ENCODE measurements at regions not wholly inside any gene's neighbourhood (a gene's known extent, or its start where the extent isn't known, plus 50 kb on each side); places are given as distances from the start of the nearest gene placed in this dataset.

DNA sequence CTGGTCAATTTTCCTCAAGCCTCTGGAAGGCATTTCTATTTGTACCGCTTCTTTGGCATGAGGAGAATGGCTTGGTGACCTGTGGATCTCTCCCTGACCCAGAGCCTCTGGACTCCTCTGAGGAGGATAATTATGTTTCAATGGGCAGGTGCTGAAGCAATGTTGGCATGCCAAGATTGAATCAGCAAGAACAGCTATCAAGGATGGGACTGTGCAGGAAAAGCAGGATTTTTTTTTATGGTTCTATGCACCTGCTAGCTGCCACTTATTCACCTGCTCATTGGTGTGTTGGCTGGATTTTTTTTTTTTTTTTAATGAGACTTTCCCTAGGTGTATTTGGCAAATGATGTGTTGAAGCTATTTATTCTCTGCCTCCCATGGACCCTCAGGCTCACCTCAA lies 821.2 kb downstream of the RPA4 start:
- Histone ChIP-seq H4K20me1 (replicated peaks; ENCODE audit: control insufficient read depth, extremely low read depth, insufficient read depth, low read length) (no peaks in the 10 kb centered on the region), H3K36me3 (ENCODE audit: control insufficient read depth in 2 of 2, extremely low read depth in 1 of 2, insufficient read depth in 2 of 2, low read length in 2 of 2) (no peaks in the 10 kb centered on the region), H3K9me3 (replicated peaks; ENCODE audit: control insufficient read depth, insufficient read depth, low read length) (no peaks in the 10 kb centered on the region), H3K27ac (ENCODE audit: insufficient read depth, low read depth, low read length) (no peak overlapping the region), H3K79me2 (ENCODE audit: control insufficient read depth, insufficient read depth, low read length) (no peaks in the 10 kb centered on the region), H3K4me1 (ENCODE audit: control insufficient read depth, extremely low read depth, insufficient read depth, low read length) (no peaks in the 10 kb centered on the region), H3K9ac (replicated peaks; ENCODE audit: extremely low read depth, insufficient read depth, low read length) (no peak overlapping the region), H2AFZ (ENCODE audit: low read depth, low read length) (no peak overlapping the region), H3K9me1 (replicated peaks; ENCODE audit: control insufficient read depth, extremely low read depth, insufficient read depth, low read length) (no peaks in the 10 kb centered on the region), H3K27me3 (ENCODE audit: control insufficient read depth in 2 of 2, insufficient read depth in 2 of 2, low read length in 2 of 2) (no peaks in the 10 kb centered on the region), H3K4me2 (ENCODE audit: insufficient read depth, low read length) (no peak overlapping the region), H3K4me3 (replicated peaks in 1 of 3; ENCODE audit: insufficient read depth in 1 of 3, low read depth in 1 of 3, low read length in 3 of 3) (no peak overlapping the region)
- TF ChIP-seq CTCF (IDR thresholded peaks at IDR 0.05; ENCODE audit: extremely low read depth in 1 of 2, insufficient read depth in 1 of 2, low read depth in 1 of 2, low read length in 2 of 2) (no peak), MAX (IDR thresholded peaks at IDR 0.05; ENCODE audit: insufficient read depth, insufficient read length) (no peak), GATA2 (IDR thresholded peaks at IDR 0.05; ENCODE audit: insufficient read depth, insufficient read length, low read depth, low read length) (no peak), JUN (IDR thresholded peaks at IDR 0.05; ENCODE audit: borderline replicate concordance, insufficient read depth, insufficient read length, low read depth) (no peak), FOS (IDR thresholded peaks at IDR 0.05; ENCODE audit: borderline replicate concordance, insufficient read depth, low read length) (no peak), MYC (IDR thresholded peaks at IDR 0.05; ENCODE audit: low read depth, low read length) (no peak), EZH2 (IDR thresholded peaks at IDR 0.05; ENCODE audit: borderline replicate concordance, low read depth, low read length, severe bottlenecking) (no peak), POLR2AphosphoS5 (IDR thresholded peaks at IDR 0.05; ENCODE audit: insufficient read depth, low read depth, low read length) (no peak)
- POLR2A ChIA-PET = no interaction called here
- CTCF ChIA-PET = no interaction called here
- dilution Hi-C loops (cut with MboI; ENCODE audit: extremely low pct_ligation_motif_present, low sequenced_read_pairs) (no loop called here), intact Hi-C loops (cut with micrococcal nuclease) (no loop called here)
- no peak for DNase-seq (ENCODE audit: low read depth, low spot score)
- BruUV-seq (replicated peaks) = no TSS peak
- no peak for FAIRE-seq
